ENCODE measurements at regions not wholly inside any gene's neighbourhood (a gene's known extent, or its start where the extent isn't known, plus 50 kb on each side); places are given as distances from the start of the nearest gene placed in this dataset.

DNA sequence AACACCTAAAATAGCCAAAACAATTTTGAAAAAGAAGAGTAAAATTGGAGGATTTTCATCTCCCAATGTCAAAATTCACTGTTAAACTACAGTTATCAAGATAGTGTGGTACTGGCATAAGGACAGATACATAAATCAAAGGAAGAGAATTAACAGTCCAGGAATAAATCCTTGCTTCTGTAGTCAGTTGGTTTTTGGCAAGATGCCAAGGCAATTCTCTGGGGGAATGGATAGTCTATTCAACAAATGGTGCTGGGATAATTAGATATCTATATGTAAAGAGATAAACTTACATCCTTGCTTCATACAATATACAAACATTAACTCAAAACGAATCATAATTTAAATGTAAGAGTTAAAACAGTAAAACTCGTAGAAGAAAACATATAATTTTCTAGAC, 57.9 kb upstream of the SELENOK start:
- DNase-seq (ENCODE audit: low spot score), result no peak

DNA sequence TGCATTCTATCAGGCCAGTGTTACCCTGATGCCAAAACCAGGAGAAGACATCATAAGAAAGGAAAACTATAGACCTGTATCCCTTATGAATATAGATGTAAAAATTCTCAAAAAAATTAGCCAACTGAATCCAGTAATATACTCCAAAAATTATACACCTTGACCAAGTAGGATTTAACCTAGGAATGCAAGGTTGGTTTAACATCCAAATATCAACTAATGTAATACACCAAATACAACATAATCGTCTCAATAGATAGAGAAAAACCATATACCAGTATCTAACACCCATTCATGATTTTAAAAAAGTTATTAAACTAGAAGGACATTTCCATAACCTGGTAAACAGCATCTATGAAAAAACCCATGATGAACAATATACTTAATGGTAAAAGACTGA, 56.5 kb upstream of the SELENOK start:
- DNase-seq (ENCODE audit: low spot score), result no peak

DNA sequence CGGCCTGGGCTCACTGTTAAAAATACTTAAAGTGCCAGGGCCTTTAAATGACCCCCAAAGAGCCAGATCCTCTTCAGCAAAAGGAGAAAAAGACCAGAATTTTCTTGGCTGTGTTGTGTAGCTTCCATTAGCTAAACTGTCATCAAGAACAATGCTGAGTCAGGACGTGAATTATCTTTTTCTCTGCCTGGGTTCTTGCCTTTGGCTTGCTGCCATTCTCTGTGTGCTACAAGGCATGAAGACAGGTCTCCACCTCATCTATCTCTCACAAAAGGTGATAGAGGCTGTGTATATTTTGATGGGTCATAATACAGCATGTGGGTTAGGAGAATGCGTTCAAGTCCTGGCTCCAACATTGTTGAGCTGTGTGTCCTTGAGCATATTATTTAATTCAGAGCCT, 52.4 kb upstream of the SELENOK start:
- no peak for DNase-seq (ENCODE audit: low spot score)

DNA sequence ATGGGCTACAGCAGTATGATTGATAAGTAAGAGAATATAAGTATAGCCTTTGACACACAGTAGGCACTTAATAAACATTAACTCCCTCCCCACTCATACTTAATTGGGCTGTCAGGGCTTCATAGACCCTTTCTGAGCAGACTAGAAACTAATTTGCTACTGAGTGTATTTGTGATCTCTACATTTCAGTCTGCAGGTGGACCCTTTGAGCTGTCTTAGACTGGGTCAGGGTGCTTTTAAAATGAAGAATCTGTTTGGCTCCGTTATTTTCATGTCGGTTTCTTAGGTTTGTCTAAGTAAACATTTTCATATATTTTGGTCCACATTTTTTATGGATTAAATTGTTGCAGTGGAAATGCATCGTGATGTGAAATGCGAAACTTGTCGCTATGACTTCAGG, 50.3 kb upstream of the SELENOK start:
- DNase-seq (ENCODE audit: low spot score), result no peak

Data from pons (tissue), 1 donor.